ENCODE measurements at regions not wholly inside any gene's neighbourhood (a gene's known extent, or its start where the extent isn't known, plus 50 kb on each side); places are given as distances from the start of the nearest gene placed in this dataset.
"Not testable (repeated sequence)": the region's sequence is repeated elsewhere in the genome, so short reads cannot be mapped to it uniquely, and the experiment has no call there.

DNA sequence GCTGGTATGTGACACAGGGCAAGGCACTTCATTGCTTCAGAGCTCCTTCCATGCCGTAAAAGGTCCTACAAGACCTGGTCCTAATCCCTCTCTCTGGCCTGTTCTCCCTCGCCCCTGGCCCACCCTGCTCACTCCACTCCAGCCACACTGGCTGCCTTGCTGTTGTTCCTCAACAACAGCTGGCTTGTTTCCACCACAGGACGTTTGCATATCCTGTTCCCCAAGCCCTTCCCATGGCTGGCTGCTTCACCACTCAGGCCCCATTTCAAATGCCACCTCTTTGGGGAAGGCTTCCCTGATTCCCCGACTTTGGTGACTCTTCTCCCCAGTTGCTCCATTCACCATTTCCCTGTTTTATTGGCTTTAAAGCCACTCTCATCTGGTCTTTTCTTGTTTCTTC is 129.1 kb upstream of the ALDH3B2 start:
- not testable (repeated sequence) for DNase-seq

DNA sequence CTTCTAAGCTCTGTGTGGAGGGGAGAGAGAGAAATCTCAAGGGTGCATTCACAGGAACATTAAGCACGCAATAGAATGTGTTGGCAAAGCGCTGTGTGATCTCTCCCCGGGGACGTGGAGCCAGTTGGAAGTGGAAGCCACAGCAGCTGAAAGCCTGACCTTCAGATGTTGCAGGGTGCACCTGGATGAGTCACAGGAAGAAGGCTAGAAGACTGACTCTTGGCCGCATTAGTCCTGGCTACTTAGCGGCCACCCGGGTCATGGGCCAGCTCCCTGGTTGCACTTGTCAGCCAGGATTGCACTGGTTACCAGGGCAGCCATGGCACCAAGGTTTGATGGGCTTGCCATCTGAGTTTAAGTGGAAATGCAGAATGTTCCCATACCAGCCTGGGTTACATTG is 128.6 kb upstream of the ALDH3B2 start:
- DNase-seq, result not testable (repeated sequence)

DNA sequence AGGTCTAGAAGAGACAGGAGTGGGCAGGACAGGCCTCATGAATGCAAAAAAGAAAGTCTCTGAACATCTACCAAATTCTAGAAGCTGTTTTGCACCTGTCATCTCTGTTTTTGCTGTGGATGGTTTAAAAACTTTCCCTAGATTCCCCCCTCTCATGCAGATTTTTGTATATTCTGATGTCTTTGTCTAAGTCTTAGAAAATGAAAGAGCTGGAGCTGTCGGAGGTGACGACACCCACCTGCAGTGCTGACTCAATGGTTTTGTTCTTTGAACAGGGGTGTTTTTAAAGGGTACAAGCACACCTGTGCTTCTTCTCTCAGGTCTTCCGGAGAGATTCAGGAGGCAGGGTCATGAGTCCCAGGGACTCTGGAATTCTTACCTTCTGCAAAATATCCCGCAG is 128.2 kb upstream of the ALDH3B2 start:
- not testable (repeated sequence) for DNase-seq

DNA sequence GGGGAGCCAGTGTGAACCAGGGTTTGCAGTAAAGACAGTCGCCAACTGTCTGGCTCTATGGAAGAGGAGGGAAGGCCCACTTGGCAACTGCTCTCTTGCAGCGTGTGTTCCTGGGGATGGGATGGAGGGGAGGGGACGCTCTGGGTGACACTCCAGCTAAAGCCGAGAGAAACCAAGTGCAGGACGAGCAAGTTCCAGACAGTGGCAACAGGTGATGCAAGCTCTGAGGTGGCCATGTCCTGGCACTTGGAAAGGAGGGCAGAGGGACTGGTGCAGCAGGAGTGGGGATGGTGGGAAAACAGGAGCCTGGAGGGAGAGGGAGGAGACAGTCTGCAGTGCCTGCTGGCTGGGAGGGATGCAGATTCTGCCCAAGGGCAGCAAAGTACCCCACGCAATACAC is 127.0 kb upstream of the ALDH3B2 start:
- not testable (repeated sequence) for DNase-seq

DNA sequence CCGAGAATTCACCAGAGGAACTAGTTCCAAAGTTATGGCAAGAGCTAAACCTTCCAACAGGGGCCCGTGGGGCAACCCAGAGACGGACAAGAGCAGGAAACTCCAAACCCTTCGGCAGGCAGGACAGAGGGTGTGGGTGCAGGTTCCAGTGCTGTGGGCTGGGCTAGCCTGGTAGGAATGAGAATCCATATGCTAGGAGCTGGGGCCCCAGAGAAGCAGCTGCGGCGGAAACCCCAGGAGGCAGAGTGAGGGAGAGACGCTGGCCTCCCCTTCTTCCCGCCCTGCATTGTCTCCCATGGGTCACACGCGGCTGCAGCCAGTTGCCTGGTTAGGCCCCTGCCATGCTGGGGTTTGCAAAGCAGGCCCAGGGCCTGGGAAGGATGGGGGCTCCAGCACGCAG is 126.2 kb upstream of the ALDH3B2 start:
- not testable (repeated sequence) for DNase-seq

DNA sequence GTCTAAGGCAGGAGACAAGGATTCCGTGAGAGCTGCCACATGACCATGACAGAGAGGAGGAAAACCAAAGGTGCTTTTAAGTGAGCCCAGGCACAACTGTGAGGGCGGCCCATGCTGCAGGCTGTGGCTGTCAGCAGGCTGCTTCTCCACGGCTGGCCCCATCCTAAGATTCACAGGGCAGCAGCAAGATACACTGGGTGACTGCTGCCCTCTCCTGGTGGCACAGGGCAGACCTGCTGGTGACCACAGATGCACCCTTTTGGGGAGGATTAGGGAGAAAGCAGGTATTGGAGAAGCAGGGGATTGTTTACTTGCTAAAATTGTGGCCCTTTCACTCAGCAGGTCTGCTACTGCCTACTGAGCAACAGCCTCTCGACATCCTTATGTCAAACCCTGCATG is 125.4 kb upstream of the ALDH3B2 start:
- DNase-seq, result not testable (repeated sequence)

DNA sequence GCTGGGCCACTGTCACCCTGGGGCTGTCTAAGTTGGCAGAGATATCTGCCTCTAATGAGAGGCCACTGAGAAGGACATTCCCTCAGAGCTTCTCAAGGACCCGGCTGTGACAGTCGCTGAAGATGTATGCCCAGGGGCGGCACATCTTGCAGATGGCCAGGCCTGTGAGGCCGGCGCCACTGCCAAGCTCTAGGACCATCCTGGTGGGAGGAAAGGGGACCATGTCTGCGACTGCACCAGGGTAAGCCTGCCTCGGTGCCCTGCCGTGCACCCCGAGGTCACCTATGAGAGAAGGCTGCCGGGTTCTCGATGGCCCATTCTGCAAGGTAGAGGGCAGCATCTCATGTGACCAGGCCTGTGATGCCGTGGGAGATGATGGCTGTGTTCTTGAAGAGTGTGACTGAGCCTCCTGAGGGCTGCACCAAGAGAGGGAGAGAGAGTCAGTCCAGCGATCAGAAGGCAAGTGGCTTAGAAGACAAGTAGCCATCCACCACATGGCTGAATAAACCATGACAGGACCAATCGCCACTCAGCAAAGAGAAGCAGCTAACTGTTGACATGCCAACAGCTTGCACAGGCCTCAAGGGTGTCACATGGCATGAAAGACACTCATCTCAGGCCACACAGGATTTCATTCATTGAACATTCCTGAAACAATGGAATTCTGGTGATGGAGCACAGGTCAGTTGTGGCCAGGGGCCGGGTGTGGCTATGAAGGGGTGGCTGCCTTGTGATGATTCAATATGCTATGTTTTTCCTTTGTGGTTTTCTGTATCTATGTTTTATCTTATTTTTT is 123.5 kb upstream of the ALDH3B2 start:
- not testable (repeated sequence) for DNase-seq

DNA sequence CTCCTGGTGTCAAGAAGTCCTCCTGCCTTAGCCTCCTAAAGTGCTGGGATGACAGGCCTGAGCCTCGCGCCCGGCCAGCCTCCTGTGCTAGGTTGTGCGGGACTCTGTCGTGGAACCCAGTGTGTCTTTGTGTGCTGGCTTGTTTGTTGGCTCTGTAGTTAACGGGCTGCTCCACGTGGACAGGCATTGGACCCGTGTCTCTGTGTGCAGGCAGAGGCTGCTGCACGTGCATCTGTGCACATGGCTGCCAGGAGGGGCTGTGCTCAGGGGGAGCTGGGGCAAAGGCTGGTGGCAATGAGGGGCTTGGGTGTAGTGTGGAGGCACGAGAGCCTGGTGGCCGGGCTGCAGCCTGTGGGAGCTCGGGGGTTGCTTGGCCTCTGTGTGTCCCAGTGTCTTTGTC is 121.3 kb upstream of the ALDH3B2 start:
- DNase-seq, result no peak

DNA sequence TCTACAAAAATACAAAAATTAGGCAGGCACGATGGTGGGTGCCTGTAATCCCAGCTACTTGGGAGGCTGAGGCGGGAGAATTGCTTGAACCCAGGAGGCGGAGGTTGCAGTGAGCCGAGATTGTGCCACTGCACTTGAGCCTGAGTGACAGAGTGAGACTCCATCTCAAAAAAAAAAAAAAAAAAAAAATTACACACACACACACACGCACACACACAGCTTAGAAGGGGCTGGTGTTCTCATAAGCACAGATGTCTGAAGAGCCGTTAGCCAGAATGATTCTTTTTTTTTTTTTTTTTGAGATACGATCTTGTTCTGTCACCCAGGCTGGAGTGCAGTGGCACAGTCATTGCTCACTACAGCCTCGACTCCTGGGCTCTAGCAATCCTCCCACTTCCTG is 119.3 kb upstream of the ALDH3B2 start:
- DNase-seq, result not testable (repeated sequence)

DNA sequence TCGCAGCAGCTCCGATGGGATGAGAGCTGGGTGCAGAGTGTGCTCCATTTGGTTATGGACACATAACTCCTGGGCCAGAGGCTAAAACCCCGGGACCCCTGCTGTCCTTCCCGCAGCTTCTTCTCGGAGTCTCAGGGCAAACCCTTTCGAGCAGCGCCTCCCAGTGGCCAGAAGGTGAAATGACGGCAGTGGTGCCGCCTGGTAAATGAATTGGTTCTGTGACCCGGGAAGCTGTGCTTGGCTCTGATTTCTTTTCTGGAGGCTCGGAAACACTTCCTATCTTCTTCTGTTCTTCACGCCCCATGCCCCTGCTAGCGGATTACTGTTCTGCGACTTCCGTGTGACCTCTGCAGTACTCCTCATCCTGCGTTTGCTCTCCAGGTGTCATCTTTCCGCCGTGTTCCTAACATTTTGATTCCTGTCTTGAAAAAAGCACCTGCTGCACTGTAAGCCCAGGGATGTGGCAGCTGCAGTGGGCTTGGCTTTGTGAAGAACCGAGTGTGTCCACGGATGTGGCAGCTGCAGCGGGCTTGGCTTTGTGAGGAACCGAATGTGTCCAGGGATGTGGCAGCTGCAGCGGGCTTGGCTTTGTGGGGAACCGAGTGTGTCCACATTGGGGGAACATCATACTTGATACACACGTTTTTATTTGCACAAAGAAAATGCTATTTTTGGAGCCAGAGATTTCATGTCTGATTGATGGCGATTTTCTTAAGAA is 118.0 kb upstream of the ALDH3B2 start:
- DNase-seq, result peak; percentile 60

DNA sequence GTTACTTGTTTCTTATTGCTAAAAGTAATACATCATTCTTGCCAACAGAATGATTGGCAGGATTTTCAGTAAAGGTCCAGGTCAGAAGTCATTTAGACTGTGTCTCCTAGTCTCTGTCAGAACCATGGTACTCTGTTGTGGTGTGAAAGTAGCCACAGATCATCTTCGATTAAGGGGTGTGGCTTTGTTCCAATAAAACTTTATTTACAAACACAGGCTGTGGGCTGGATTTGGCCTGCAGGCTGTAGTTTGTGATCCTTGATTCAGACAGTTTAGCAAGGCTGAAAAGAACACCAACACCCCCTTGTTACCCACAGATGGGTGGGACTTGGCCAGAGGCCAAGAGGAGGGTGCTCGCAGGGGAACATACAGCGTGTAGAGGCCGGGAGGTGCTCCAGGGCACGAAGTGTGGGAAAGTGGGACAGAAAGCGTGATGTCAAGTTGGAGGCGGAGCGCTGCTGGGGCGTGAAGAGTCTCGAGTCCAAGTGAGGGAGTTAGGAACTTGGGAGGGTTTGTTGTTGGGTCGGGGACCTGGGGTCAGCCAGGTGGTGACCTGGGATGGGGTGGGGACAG is 117.3 kb upstream of the ALDH3B2 start:
- peak; percentile 43 for DNase-seq

DNA sequence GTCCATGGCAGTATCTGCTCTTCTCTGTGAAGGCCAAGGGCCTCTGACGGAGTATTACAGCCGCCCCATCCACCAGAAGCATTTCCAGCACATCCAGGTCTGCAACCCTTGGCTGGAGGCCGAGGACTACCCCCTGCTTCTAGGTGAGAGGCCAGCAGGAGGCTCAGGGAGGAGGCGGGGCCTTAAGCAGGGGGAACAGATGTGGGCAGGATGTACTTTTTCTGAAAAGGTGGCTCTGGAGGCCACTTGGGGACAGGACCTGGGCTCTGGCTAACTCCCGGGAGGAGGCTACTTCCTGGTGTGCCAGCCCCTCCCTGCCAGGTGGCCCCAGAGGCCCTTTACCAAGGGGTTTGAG is 113.9 kb upstream of the ALDH3B2 start:
- DNase-seq, result not testable (repeated sequence)

DNA sequence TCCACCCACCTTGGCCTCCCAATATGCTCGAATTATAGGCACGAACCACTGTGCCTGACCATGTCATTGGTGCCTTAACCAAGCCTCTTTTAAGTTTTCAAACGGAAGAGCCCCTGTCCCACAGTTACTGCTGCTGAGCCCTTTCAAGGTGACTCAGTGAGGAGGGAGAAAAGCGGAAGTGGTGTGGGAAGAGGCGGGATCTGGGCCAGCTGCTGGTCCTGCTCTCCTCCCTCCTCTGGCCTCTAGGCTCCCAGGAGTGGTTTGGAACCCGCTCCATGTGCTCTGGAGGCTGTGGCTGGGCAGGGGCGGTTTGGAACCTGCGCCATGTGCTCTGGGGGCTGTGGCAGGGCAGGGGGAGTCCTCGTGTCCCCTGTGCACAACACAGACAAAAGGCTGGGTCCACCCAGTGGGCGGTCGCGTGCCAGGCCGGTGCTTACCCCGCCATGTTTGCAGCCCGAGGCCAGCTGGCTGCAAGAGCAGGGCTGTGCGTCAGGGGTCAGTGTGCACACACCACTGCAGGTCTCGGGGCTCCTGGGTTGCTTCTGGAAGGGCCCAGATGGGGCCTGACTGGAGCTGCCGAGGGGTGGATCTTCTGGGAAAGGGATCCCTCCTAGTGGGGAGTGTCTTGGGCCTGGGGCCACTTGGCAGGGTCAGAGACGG is 113.4 kb upstream of the ALDH3B2 start:
- DNase-seq, result not testable (repeated sequence)

DNA sequence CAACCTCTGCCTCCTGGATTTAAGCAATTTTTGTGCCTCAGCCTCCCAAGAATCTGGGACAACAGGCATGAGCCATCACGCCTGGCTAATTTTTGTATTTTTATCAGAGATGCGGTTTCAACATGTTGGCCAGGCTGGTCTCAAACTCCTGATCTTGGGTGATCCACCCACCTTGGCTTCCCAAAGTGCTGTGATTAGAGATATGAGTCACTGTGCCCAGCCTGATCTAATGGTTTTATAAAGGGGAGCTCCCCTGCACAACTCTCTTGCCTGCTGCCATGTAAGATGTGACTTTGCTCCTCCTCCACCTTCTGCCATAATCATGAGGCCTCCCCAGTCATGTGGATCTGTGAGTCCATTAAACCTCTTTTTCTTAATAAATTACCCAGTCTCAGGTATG is 107.5 kb upstream of the ALDH3B2 start:
- DNase-seq, result not testable (repeated sequence)

DNA sequence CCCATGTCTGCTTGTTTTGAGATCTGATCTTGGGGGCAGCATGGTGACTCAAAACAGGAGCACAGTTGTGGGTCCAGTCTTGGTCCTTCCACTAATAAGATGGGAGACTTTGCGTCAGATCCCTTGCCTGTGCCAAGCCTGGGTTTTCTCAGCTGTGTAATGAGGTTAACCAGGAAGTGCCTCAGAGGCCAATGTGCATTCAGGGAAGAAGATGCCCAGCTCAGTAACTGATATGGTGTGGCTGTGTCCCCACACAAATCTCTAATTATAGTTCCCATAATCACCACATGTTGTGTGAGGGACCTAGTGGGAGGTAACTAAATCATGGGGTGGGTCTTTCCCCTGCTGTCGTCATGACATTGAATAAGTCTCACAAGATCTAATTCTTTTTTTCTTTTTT is 107.1 kb upstream of the ALDH3B2 start:
- not testable (repeated sequence) for DNase-seq

DNA sequence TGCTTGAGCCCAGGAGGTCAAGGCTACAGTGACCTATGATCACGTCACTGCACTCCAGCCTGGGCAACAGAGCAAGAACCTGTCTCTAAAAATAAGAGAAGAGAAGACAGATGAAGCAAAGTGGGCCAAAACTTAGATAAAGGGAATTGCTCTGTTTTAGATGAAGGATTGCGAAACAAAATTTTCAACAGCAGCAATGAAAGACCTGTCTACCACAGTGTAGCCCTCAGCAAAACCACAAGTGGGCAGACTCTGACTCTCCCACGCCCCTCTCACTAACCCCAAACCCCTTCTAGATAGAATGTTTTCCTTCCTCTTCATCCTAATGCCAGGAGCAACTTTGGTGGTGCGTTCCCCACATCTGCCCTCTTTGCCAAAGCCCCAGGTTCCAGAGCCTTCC is 105.6 kb upstream of the ALDH3B2 start:
- DNase-seq, result no peak

DNA sequence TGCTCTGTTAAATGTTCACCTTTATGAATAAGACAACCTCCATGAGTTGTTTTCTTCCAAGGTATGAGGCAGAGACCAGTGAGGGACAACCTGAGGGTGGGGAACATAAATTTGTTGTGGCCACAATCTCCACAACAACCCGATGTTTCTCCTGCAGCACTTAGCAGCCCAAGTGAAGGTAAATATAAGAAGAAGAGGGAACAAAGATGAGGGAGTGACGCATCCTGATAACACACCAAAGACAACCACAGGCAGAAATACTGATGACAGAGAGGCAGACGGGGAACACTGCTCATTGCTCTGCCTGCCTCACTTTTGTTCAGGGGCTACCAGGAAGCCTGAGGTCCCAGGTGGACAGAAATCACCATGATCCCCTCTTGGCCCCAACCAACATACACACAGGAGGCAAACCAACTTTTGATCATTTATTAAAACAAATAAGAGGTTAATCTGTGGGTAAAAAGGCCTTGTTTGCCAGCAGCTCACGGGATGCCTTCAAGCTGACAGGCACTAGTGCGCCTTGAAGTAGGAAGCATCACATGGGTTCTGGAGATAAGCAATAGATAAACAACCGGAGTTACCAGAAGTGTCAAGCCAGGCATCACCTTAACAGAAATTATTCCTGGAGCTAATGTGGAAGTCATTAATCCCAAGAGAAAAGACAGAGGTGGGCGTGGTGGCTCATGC is 104.9 kb upstream of the ALDH3B2 start:
- not testable (repeated sequence) for DNase-seq

DNA sequence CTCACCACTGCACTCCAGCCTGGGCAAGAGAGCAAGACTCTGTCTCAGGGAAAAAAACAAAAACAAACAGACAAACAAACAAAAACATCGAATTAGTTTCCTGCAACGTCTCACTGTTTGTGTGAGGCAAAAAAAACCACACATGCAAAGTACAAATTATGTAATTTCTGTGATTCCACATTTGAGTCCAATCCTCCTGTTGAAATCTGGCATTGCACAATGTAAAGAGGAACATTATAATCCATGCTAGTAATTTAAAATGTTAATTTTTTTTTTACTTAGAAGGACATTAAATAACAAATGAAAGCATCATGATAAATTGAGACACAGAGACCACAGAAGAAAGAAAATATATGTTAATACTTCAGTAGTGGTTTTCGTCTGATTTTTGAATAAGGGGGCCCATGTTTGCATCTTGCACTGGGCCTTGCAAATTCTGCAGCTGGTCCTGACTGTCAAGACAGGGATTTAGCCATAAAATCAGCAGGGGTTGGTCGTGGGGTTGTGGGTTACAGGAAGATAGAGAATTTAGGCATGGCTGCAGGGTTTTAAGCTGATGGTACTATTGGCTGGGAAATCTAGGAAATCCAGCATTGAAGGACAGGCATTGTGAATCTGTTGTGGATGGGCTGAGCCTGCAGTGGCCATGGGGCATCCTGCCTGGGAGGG is 102.6 kb upstream of the ALDH3B2 start:
- DNase-seq, result peak; percentile 39

DNA sequence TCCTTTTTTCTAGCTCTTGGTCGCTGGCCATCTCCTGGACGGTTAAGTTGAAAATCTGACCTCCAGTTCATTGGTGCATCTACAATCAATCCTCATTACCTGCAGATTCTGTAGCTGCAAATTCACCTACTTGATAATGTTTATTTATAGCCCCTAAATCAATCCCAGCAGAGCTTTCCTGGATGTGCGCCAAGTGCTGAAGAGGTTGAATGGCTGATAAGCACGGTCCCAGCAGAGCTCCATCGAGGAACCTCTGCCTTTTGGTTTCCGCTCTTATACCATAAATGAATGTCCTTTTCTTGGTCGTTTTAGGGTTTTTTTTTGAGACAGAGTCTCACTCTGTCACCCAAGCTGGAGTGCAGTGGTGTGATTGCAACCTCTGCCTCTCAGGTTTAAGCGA is 99.8 kb upstream of the ALDH3B2 start:
- DNase-seq, result not testable (repeated sequence)

DNA sequence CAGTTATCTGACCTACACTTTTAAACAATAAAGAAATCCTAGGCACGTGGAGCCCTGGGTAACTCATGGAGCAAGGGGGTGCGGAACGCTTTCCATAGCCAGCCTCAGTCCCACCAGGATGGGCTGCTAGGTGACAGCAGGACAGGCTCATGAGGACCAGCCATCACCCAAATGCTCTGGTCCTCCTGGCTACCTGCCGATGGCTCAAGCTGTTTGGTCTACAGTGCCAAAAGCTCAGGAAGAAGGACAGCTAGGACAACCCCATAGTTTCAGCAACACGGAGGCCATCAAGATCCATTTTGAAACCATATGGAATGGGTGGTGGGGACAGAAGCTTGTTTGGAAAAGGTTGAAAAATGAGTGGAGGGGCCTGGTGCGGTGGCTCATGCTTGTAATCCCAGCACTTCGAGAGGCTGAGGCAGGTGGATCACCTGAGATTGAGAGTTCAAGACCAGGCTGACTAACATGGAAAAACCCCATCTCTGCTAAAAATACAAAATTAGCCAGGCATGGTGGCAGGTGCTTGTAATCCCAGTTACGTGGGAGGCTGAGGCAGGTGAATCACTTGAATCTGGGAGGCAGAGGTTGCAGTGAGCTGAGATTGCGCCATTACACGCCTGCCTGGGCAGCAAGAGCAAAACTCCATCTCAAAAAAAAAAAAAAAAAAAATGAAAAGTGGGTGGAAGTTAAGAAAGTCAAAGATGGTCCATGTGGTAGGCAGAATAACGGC is 93.7 kb upstream of the ALDH3B2 start:
- not testable (repeated sequence) for DNase-seq

DNA sequence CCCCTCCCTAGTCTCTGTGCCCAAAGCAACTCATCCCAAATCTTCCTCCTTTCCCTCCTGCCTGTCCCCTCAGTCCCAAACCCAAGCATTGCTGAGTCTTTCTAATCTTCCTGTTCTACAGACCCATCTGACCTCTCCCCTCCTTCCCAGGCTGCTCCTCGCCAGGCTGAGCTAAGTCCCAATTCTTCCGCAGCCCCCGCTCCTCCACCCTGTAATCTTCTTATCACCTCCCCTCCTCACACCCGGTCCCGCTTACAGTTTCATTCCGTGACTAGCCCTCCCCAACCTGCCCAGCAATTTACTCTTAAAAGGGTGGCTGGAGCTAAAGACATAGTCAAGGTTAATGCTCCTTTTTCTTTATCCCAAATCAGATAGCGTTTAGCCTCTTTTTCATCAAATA is 86.8 kb upstream of the ALDH3B2 start:
- not testable (repeated sequence) for DNase-seq

DNA sequence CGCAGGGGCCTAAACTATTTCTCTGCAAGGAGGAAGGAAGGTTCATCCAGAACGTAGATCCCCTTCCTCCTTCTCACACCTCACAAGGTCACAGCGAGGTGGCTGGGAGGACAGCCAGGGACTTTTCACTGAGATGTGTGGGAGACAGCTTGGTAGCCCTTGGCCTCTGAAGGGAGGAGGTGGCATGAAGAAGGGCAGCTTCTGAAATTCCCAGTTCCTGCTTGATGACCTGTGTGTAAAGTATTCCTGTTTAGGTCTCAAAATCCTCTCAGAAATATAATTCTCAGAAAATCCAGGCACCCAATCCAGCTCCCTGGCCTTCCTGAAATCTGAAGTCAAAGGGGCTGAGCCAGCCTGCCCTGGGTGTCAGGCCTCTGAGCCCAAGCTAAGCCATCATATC is 84.9 kb upstream of the ALDH3B2 start:
- DNase-seq, result not testable (repeated sequence)
